Neural cell (in vitro differentiated cells): ENCODE measurements at regions not wholly inside any gene's neighbourhood (a gene's known extent, or its start where the extent isn't known, plus 50 kb on each side); places are given as distances from the start of the nearest gene placed in this dataset.
A peak's percentile ranks its signal among the peaks of the same experiment; 100 is the strongest.

Experiments
- H2AFZ ChIP-seq: fragments of 200-600, 300-800 bp; sonication (generic), shearing (Covaris generic); 2 replicates; pipeline ENCODE4 v1.6.0; 2014; ENCODE audit warnings: low read depth, mild to moderate bottlenecking, antibody characterized with exemption, low read length, moderate library complexity
- H3F3A ChIP-seq: fragments of 200-600 bp; shearing (Covaris generic); 2 replicates; pipeline ENCODE4 v1.6.1; 2016; ENCODE audit warnings: mild to moderate bottlenecking, moderate library complexity, mixed read lengths, antibody characterized with exemption, low read length; ENCODE audit not compliant: insufficient read depth, poor library complexity, severe bottlenecking
- H3K27ac ChIP-seq: fragments of 200-600, 300-800 bp; sonication (generic), shearing (Covaris generic); 2 replicates; pipeline ENCODE4 v1.5.1; 2014; ENCODE audit warnings: mild to moderate bottlenecking, low read length, moderate library complexity
- H3K27me3 ChIP-seq: fragments of 300-800, 200-600 bp; sonication (generic), shearing (Covaris generic); 2 replicates; pipeline ENCODE4 v1.6.0; 2014; ENCODE audit warnings: mild to moderate bottlenecking, low read depth, low read length, moderate library complexity; ENCODE audit not compliant: insufficient read depth
- H3K36me3 ChIP-seq: fragments of 300-800, 200-600 bp; sonication (generic), shearing (Covaris generic); 2 replicates; pipeline ENCODE4 v1.5.1; 2014; ENCODE audit warnings: mild to moderate bottlenecking, antibody characterized with exemption, low read length, moderate library complexity; ENCODE audit not compliant: insufficient read depth
- H3K4me2 ChIP-seq: fragments of 300-800, 200-600 bp; sonication (generic), shearing (Covaris generic); 2 replicates; pipeline ENCODE4 v1.6.0; 2014; ENCODE audit warnings: mild to moderate bottlenecking, low read length
- H3K4me3 ChIP-seq: fragments of 300-800, 200-600 bp; sonication (generic), shearing (Covaris generic); 2 replicates; pipeline ENCODE4 v1.5.1; 2014; ENCODE audit warnings: mild to moderate bottlenecking, low read length, moderate library complexity
- H3K79me2 ChIP-seq: fragments of 200-600 bp; shearing (Covaris generic); replicated peaks from 2 replicates; pipeline ENCODE4 v1.6.0; 2014; ENCODE audit warnings: mild to moderate bottlenecking, low read length, moderate library complexity; ENCODE audit not compliant: insufficient read depth
- H3K9ac ChIP-seq: fragments of 300-800, 200-600 bp; sonication (generic), shearing (Covaris generic); 2 replicates; pipeline ENCODE4 v1.6.1; 2016; ENCODE audit warnings: mild to moderate bottlenecking, low read length, mixed read lengths
- H3K9me2 ChIP-seq: fragments of 200-600 bp; shearing (Covaris generic); 2 replicates; pipeline ENCODE4 v1.6.1; 2016; ENCODE audit warnings: mild to moderate bottlenecking, low read length, mixed read lengths; ENCODE audit not compliant: insufficient read depth
- H3K9me3 ChIP-seq: fragments of 200-600, 300-800 bp; sonication (generic), shearing (Covaris generic); 2 replicates; pipeline ENCODE4 v1.6.1; 2016; ENCODE audit warnings: mild to moderate bottlenecking, mixed run types, low read length, moderate library complexity, mixed read lengths
- H4K20me1 ChIP-seq: fragments of 200-600 bp; shearing (Covaris generic); 2 replicates; pipeline ENCODE4 v1.6.1; 2016; ENCODE audit warnings: mild to moderate bottlenecking, mixed run types; ENCODE audit not compliant: insufficient read depth
- EP300 ChIP-seq: fragments of 450-650 bp; conservative IDR thresholded peaks from 2 replicates; pipeline ENCODE4 v1.6.1; 2014; ENCODE audit warnings: antibody characterized with exemption, mild to moderate bottlenecking, moderate library complexity; ENCODE audit not compliant: poor library complexity, severe bottlenecking
- MXI1 ChIP-seq: fragments of 450-650 bp; conservative IDR thresholded peaks from 2 replicates; pipeline ENCODE4 v1.6.1; 2014; ENCODE audit warnings: antibody characterized with exemption, mild to moderate bottlenecking; ENCODE audit not compliant: poor library complexity, severe bottlenecking
- POLR2AphosphoS5 ChIP-seq: IDR thresholded peaks from 2 replicates; pipeline ENCODE4 v1.6.1; 2012
- RAD21 ChIP-seq: fragments of 450-650 bp; conservative IDR thresholded peaks from 2 replicates; pipeline ENCODE4 v1.6.1; 2014; ENCODE audit warnings: antibody characterized with exemption, mild to moderate bottlenecking, moderate library complexity
- REST ChIP-seq: IDR thresholded peaks from 2 replicates; pipeline ENCODE4 v1.6.1; 2012; ENCODE audit warnings: borderline replicate concordance
- SMC3 ChIP-seq: fragments of 450-650 bp; conservative IDR thresholded peaks from 2 replicates; pipeline ENCODE4 v1.6.1; 2014; ENCODE audit warnings: antibody characterized with exemption, mild to moderate bottlenecking, moderate library complexity; ENCODE audit not compliant: poor library complexity
- TAF1 ChIP-seq: IDR thresholded peaks from 2 replicates; pipeline ENCODE4 v1.6.1; 2012; ENCODE audit warnings: low read depth

GRCh38 chr5:39587675-39588074 lies 162.9 kb upstream of the DAB2 start:
- no peaks in the 10 kb centered on the region for H3K9me2 ChIP-seq
- TF ChIP-seq TAF1 = no peak
- no peak for TF ChIP-seq EP300
- H3K79me2 ChIP-seq = no peaks in the 10 kb centered on the region
- H4K20me1 ChIP-seq = no peaks in the 10 kb centered on the region
- no peaks in the 10 kb centered on the region for H3F3A ChIP-seq
- H3K4me3 ChIP-seq = no peak overlapping the region
- H3K9me3 ChIP-seq = no peaks in the 10 kb centered on the region
- no peak overlapping the region for H3K9ac ChIP-seq
- no peaks in the 10 kb centered on the region for H3K36me3 ChIP-seq
- H3K27ac ChIP-seq = no peak overlapping the region
- H3K4me2 ChIP-seq = no peak overlapping the region
- H2AFZ ChIP-seq = no peak overlapping the region
- no peaks in the 10 kb centered on the region for H3K27me3 ChIP-seq

DNA sequence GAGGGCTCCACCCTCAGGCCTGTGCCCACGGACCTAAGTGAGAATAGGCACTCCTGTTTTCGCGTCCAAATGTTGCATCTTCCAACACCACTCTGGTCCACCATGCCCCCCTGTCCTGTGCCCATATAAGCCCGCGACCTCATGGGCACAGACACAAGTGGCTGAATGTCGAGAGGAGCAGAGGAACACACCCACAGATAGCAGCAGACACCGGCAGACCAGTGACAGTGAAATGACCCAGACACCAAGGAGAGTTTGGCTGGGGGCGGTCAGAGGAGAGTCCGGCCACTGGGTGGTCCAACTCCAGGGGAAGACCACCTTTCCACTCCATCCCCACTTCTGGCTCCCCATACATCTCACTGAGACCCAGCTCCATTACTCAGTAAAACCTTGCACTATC lies 161.4 kb upstream of the DAB2 start:
- no peak overlapping the region for H3K27ac ChIP-seq
- H3K9me3 ChIP-seq = no peaks in the 10 kb centered on the region
- no peak overlapping the region for H2AFZ ChIP-seq
- H3K9ac ChIP-seq = no peak overlapping the region
- H3K4me3 ChIP-seq = no peak overlapping the region
- no peak overlapping the region for H3K4me2 ChIP-seq
- no peaks in the 10 kb centered on the region for H3K27me3 ChIP-seq
- no peaks in the 10 kb centered on the region for H3K36me3 ChIP-seq
- no peaks in the 10 kb centered on the region for H3K79me2 ChIP-seq
- TF ChIP-seq SMC3 (no peak), TAF1 (no peak), EP300 (no peak), MXI1 (no peak), REST (no peak), POLR2AphosphoS5 (no peak), RAD21 (no peak)
- no peaks in the 10 kb centered on the region for H3K9me2 ChIP-seq
- H3F3A ChIP-seq = no peaks in the 10 kb centered on the region
- no peaks in the 10 kb centered on the region for H4K20me1 ChIP-seq

GRCh38 chr5:39584927-39585326 lies 160.1 kb upstream of the DAB2 start:
- H3K9me3 ChIP-seq = no peaks in the 10 kb centered on the region
- no peaks in the 10 kb centered on the region for H3K27me3 ChIP-seq
- no peaks in the 10 kb centered on the region for H3F3A ChIP-seq
- no peak overlapping the region for H3K9ac ChIP-seq
- no peak overlapping the region for H3K4me3 ChIP-seq
- H4K20me1 ChIP-seq = no peaks in the 10 kb centered on the region
- no peaks in the 10 kb centered on the region for H3K9me2 ChIP-seq
- no peak overlapping the region for H3K4me2 ChIP-seq
- H2AFZ ChIP-seq = no peak overlapping the region
- no peak overlapping the region for H3K27ac ChIP-seq
- H3K36me3 ChIP-seq = no peaks in the 10 kb centered on the region
- H3K79me2 ChIP-seq = no peaks in the 10 kb centered on the region
- TF ChIP-seq MXI1 (no peak), TAF1 (no peak), REST (peak; percentile 56), EP300 (peak; percentile 38)
